CD4-positive, alpha-beta T cell treated with Interleukin-21 for 1 hour (primary cell): ENCODE measurements at regions not wholly inside any gene's neighbourhood (a gene's known extent, or its start where the extent isn't known, plus 50 kb on each side); places are given as distances from the start of the nearest gene placed in this dataset.
"Not testable (repeated sequence)": the region's sequence is repeated elsewhere in the genome, so short reads cannot be mapped to it uniquely, and the experiment has no call there.

Experiments
- DNase-seq: peaks from one replicate; pipeline ENCODE4 v3.0.0-alpha.2; 2020

- DNase-seq: no peak
Observed at GRCh38 chr6:121549736-121550135, 114.3 kb downstream of the GJA1 start.

DNA sequence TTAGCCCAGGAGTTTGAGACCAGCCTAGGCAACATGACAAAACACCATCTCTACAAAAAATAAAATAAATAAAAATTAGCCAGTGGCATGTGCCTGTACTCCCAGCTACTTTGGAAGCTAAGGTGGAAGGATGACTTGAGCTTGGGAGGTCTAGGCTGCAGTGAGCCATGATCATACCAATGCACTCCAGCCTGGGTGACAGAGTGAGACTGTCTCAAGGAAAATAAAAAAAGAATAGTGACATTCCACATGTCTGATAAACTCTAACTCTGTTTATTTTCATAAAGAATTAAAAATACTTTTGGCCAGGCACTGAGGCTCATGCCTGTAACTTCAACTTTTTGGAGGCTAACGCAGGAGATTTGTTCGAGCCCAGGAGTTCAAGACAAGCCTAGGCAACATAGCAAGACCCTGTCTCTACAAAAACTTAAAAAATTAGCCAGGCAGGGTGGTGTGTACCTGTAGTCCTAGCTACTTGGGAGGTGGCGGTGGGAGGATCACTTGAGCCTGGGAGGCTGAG is 115.1 kb downstream of the GJA1 start:
- DNase-seq: no peak

GRCh38 chr6:121555201-121555600 is 119.8 kb downstream of the GJA1 start:
- DNase-seq: no peak

DNA sequence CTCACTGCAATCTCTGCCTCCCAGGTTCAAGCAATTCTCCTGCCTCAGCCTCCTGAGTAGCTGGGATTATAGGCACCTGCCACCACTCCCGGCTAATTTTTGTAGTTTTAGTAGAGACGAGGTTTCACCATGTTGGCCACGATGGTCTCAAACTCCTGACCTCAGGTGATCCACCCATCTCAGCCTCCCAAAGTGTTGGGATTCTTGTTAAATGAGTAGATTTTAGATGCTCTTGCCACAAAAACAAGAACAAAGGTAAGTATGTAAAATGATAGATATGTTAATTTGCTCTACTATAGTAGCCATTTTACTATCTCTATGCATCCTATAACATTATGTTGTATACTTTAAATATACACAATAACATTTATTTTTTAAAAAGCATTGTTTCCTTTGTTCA is 120.7 kb downstream of the GJA1 start:
- DNase-seq: not testable (repeated sequence)

GRCh38 chr6:121557146-121557940 is 121.9 kb downstream of the GJA1 start:
- DNase-seq: no peak

- no peak for DNase-seq
Observed at GRCh38 chr6:121559611-121560269, 124.3 kb downstream of the GJA1 start.

DNA sequence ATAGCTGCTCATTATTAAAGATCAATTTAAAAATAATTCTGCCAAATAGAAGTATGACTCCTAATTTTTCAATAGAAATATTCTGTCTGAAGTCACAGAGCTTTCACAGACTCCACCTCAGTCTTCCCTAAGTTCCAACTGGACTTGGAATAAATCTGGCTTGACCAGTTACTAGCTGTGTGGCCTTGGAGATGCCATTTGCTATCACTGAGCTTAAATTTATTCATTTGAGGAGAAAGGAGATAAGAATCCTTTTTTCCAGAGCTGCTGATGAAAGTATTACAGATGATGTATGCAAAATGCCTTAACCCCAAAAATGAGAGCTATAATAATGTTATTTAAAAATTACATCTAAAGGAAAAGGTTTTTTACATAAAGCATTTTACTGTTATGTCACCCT is 125.0 kb downstream of the GJA1 start:
- no peak for DNase-seq

GRCh38 chr6:121563286-121563685 is 127.8 kb downstream of the GJA1 start:
- DNase-seq: no peak

DNA sequence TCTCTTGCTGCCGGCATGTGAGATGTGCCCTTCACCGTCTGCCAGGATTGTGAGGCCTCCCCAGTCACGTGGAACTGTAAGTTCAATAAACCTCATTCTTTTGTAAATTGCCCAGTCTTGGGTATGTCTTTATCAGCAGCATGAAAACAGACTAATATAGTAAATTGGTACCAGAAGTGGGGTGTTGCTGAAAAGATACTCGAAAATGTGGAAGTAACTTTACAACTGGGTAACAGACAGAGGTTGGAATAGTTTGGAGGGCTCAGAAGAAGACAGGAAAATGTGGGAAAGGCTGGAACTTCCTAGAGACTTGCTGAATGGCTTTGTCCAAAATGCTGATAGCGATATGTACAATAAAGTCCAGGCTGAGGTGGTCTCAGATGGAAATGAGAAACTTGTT is 129.1 kb downstream of the GJA1 start:
- DNase-seq: not testable (repeated sequence)

DNA sequence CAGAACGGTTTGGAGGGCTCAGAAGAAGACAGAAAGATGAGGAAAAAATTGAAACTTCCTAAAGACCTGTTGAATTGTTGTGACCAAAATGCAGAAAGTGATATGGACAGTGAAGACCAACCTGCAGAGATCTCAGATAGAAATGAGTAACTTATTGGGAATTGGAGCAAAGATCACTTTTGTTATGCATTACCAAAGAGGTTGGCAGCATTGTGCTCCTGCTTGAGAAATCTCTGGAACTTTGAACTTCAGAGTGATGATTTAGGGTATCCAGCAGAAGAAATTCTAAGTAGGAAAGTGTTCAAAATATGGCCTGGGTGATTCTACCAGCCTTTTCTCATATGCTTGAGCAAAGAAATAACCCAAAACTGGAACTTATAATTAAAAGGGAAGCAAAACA is 136.0 kb downstream of the GJA1 start:
- no peak for DNase-seq

GRCh38 chr6:121573481-121573880 is 138.0 kb downstream of the GJA1 start:
- DNase-seq: no peak

- DNase-seq: no peak
Observed at GRCh38 chr6:121578216-121578615, 142.8 kb downstream of the GJA1 start.

GRCh38 chr6:121579478-121579877 is 144.0 kb downstream of the GJA1 start:
- no peak for DNase-seq

DNA sequence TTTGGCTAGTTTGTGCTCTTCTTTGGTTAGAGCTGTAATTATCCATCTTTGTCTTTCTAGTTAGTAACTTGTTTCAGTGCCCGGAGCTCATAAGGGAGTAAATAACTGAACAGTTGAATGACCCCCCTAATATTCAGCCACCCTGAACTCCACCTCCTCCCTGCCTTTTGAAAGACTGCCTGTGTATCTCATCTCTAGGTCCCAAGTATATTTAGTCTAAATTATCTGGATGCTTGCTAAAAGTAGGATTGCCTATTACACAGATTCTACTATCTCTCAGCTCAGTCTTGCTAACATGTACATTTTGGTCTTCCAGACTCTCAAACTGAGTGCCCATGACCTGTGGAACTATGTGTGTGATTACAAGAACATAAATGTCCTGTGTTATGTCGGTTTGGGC is 145.9 kb downstream of the GJA1 start:
- no peak for DNase-seq

GRCh38 chr6:121582262-121582661 is 146.8 kb downstream of the GJA1 start:
- DNase-seq: no peak

GRCh38 chr6:121584586-121585369 is 149.3 kb downstream of the GJA1 start:
- no peak for DNase-seq

GRCh38 chr6:121590438-121590837 is 155.0 kb downstream of the GJA1 start:
- no peak for DNase-seq

DNA sequence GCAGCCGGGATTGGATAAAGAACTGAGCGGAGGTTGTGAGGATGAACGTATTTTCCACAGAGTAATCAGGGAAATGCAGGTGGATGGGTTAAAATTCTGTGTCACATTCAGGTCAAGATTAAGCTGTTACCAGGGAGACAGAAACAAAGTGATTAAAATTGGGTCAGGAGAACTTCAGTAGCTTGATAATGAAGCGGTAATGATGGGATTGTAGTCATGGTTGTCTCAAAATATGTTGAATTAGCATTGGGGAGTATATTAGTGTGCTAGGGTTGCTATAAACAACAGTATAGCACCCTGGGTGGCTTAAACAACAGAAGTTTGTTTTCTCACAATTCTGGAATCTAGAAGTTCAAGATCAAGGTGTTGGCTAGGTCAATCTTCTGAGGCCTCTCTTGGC is 155.5 kb downstream of the GJA1 start:
- DNase-seq: no peak

GRCh38 chr6:121592261-121592935 is 157.0 kb downstream of the GJA1 start:
- no peak for DNase-seq

- no peak for DNase-seq
Observed at GRCh38 chr6:121593011-121593641, 157.7 kb downstream of the GJA1 start.

DNA sequence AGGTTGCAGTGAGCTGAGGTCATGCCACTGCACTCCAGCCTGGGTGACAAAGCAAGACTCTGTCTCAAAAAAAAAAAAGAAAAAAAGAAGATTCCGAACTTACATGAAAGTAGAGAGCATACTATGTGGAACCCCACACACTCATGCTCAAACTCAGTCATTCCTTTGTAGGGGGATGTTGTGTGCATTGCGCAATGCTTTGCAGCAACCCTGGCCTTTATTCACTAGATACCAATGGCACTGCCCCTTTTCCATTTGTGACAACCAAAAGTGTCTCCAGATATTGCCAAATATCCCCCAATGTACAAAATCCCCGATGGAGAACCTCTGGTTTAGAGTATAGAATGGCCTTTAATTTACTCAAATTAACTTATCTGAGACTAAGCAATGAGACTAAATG is 158.6 kb downstream of the GJA1 start:
- no peak for DNase-seq

DNA sequence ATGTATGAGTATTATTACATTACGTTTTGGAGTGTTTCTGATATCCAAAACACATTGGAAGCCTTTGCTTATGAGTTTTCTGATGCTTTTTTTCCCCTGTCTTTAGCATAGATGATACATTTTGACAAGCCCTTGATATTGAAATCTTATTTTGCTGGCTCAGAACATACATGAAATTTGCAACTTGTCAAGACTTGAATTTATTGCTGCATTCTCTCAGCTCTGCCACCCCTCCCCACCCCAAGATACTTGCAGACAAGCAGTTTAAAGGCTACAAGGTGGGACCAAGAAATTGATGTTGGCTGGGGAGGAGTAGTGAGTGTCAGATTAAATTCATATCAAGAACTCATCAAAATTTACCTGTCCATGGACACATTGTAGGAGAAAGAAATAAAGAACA is 160.2 kb downstream of the GJA1 start:
- no peak for DNase-seq

DNA sequence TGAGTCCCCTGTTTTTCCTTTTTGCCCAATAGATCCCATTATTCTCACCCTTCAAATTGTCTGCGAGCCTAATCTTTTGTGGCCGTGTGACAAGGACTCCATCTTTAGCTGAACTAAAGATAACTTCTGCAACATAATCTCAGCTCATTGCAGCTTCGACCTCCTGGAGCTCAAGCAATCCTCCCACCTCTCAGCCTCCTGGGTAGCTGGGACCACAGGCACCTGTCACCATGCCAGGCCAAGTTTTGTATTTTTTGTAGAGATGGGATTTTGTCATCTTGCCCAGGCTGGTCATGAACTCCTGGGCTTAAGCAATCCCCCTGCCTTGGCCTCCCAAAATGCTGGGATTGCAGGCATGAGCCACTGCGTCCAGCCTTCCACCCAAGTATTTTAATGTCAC is 161.0 kb downstream of the GJA1 start:
- DNase-seq: no peak
